Kidney epithelial cell (primary cell): ENCODE measurements at regions not wholly inside any gene's neighbourhood (a gene's known extent, or its start where the extent isn't known, plus 50 kb on each side); places are given as distances from the start of the nearest gene placed in this dataset.

Experiments used
- DNase-seq: peaks from one replicate; pipeline ENCODE4 v3.0.0-alpha.2; 2010; ENCODE audit warnings: low read depth
- H3K27me3 ChIP-seq: 2 replicates; pipeline ENCODE4 v1.6.0; 2011; ENCODE audit warnings: low read length; ENCODE audit not compliant: control insufficient read depth, insufficient read depth
- H3K36me3 ChIP-seq: 2 replicates; pipeline ENCODE4 v1.5.1; 2011; ENCODE audit warnings: low read length; ENCODE audit not compliant: control insufficient read depth, insufficient read depth
- H3K4me3 ChIP-seq: 2 replicates; pipeline ENCODE4 v1.5.1; 2011; ENCODE audit warnings: low read depth, mild to moderate bottlenecking, control low read depth, low read length
- TF ChIP-seq, protein P1 (sequence below): IDR thresholded peaks from 2 replicates; pipeline ENCODE4 v1.5.1; 2011; ENCODE audit warnings: mild to moderate bottlenecking, moderate library complexity, low read length, control low read depth, inconsistent platforms; ENCODE audit not compliant: insufficient read depth, poor library complexity, severe bottlenecking

DNA sequence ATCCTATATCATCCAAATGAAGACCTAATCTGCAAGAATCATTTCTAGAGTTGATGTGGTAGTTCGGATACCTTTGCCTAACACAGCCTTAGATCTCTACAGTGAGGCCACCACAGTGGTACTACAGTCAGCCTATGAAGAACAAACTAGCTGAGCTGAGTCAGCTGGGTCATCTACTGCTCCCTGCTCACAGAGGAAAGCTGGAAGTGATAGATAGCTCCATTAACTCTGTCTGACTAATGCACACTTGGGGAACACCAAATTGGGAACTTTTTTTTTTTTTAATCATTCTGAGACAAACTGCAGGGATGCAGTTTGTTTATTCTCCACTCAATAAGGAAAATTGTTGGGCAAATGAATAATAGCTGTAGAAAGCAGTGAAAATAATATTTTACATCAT lies 1160.6 kb downstream of the PCDH9 start:
- no peak overlapping the region for H3K4me3 ChIP-seq
- DNase-seq: no peak
- H3K27me3 ChIP-seq: no peaks in the 10 kb centered on the region
- H3K36me3 ChIP-seq: no peaks in the 10 kb centered on the region
- TF ChIP-seq, protein P1, sequence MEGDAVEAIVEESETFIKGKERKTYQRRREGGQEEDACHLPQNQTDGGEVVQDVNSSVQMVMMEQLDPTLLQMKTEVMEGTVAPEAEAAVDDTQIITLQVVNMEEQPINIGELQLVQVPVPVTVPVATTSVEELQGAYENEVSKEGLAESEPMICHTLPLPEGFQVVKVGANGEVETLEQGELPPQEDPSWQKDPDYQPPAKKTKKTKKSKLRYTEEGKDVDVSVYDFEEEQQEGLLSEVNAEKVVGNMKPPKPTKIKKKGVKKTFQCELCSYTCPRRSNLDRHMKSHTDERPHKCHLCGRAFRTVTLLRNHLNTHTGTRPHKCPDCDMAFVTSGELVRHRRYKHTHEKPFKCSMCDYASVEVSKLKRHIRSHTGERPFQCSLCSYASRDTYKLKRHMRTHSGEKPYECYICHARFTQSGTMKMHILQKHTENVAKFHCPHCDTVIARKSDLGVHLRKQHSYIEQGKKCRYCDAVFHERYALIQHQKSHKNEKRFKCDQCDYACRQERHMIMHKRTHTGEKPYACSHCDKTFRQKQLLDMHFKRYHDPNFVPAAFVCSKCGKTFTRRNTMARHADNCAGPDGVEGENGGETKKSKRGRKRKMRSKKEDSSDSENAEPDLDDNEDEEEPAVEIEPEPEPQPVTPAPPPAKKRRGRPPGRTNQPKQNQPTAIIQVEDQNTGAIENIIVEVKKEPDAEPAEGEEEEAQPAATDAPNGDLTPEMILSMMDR: no peak

DNA sequence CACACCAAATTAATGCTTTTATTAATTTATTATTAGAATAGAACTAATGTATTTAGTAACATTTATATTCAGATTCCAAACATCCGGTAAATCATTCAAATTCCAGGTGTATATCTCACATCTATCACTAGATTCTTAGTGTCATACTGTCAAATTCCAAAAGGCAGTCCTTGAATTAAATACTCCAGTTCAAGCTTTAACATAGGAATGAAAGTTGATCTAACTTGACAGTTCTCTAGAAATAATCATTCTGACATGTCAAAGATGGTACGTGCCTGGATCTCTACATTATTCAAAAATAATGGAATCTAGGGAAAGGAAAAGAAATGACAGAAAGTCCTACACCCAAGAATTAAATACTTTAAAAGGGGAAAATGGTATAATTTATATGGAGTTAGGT lies 1161.5 kb downstream of the PCDH9 start:
- Histone ChIP-seq H3K27me3 (no peaks in the 10 kb centered on the region), H3K36me3 (no peaks in the 10 kb centered on the region), H3K4me3 (no peak overlapping the region)
- DNase-seq: no peak
- TF ChIP-seq, protein P1: no peak

DNA sequence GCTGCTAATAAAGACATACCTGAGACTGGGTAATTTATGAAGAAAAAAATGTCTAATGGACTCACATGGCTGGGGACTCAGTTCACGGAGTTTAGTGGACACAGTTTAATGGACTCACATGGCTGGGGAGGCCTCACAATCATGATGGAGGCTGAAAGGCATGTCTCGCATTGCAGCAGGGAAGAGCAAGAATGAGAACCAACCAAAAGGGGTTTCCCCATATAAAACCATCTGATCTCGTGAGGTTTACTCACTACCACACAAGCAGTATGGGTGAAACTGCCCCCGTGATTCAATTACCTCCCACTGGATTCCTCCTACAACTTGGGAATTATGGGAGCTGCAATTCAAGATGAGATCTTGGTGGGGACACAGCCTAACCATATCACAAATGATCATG lies 1181.2 kb downstream of the PCDH9 start:
- TF ChIP-seq, protein P1: no peak
- Histone ChIP-seq H3K36me3 (no peaks in the 10 kb centered on the region), H3K27me3 (no peaks in the 10 kb centered on the region), H3K4me3 (no peak overlapping the region)
- DNase-seq: no peak

DNA sequence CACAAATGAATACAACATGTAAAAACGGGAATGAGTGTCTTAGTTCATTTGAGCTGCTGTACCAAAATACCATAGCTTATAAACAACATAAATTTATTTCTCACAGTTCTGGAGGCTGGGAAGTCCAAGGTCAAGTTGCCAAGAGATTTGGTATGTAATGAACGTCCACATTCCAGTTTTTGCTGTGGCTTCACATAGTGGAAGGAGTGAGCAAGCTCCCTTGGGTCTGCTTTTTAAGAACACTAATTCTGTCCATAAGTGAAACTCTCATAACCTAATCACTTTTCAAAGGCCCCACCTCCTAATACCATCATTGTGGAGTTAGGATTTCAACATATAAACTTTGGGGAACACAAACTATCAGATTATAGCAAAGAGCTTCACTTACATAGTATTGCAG lies 1189.6 kb downstream of the PCDH9 start:
- DNase-seq: no peak
- H3K4me3 ChIP-seq: no peak overlapping the region
- TF ChIP-seq, protein P1: no peak
- no peaks in the 10 kb centered on the region for H3K36me3 ChIP-seq
- H3K27me3 ChIP-seq: no peaks in the 10 kb centered on the region

DNA sequence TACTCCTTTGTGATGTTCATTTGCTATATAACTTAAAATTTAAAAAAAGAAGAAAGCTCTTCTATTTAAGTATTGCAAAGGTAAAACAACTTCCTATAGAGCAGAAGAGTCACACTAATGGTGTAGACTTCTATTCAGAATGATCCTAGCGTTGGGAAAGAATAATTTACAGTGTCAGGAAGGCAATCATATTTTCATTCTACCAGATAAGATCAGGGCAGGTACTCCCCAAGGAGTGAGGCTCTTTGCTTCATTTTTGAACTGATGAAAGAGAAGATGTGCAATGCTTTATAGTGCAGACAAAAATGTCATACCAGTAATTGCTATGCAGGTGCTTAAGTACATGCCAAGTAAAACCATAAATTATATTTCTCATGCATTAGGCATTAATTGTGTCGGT lies 1193.0 kb downstream of the PCDH9 start:
- no peaks in the 10 kb centered on the region for H3K27me3 ChIP-seq
- H3K4me3 ChIP-seq: no peak overlapping the region
- TF ChIP-seq, protein P1: no peak

DNA sequence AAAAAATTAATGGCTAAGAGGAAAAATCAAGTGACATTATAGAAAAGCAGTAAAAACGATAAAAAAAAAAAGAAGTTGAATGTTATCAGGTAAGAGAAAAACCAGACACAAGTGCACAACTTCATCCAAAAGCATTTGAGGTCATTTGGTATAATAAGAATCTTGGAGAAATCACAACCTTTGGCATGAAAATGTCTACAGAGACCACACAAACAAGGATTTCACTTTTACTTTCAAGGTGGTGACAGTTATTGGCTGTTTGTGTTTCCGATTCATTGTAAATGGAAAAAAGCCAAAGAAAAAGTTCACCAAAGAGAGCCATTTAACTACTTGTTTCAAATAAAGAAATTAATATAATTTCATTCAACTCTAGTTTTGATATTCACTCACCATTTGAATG lies 1193.5 kb downstream of the PCDH9 start:
- TF ChIP-seq, protein P1: no peak
- H3K4me3 ChIP-seq: no peak overlapping the region
- H3K27me3 ChIP-seq: no peaks in the 10 kb centered on the region
- no peak for DNase-seq
- H3K36me3 ChIP-seq: no peaks in the 10 kb centered on the region

More for the DNA sequence above, 1193.0 kb downstream of the PCDH9 start:
- no peak for DNase-seq
- no peaks in the 10 kb centered on the region for H3K36me3 ChIP-seq
